Caco-2 (cell line): ENCODE measurements at regions not wholly inside any gene's neighbourhood (a gene's known extent, or its start where the extent isn't known, plus 50 kb on each side); places are given as distances from the start of the nearest gene placed in this dataset.

Experiments used
- BruUV-seq: library from RNA; stranded (reverse); fragments of 400-500 nt; replicated peaks from 2 replicates; lab custom pipeline; 2021; lab: Mats Ljungman, UMichigan
- CTCF ChIA-PET: fragments of 300-600 bp; sonication (Branson Sonifier 250); formaldehyde crosslinking; loops from one replicate; lab custom pipeline; 2022; ENCODE audit warnings: antibody characterized with exemption; lab: Charles Lee
- POLR2A ChIA-PET: fragments of 300-600 bp; sonication (Branson Sonifier 250); formaldehyde crosslinking; loops from one replicate; lab custom pipeline; 2022; ENCODE audit warnings: antibody characterized with exemption; lab: Charles Lee
- DNase-seq, 2 experiments: peaks; one replicate each; pipeline versions ENCODE4 v3.0.0 to v3.0.0-alpha.2; 2020 to 2022
- H3K27me3 ChIP-seq: replicated peaks from 2 replicates; pipeline ENCODE4 v1.6.0; 2011; ENCODE audit warnings: low read length; ENCODE audit not compliant: control insufficient read depth, insufficient read depth
- H3K36me3 ChIP-seq: 2 replicates; pipeline ENCODE4 v1.5.1; 2011; ENCODE audit warnings: low read length; ENCODE audit not compliant: control insufficient read depth, insufficient read depth
- H3K4me1 ChIP-seq: fragments of 250-450 bp; sonication (Bioruptor Pico); 2 replicates; pipeline ENCODE4 v1.5.1; 2020; ENCODE audit warnings: mild to moderate bottlenecking
- H3K4me3 ChIP-seq: 2 replicates; pipeline ENCODE4 v1.5.1; 2011; ENCODE audit warnings: low read depth, mild to moderate bottlenecking, control low read depth, low read length
- H3K9me3 ChIP-seq: fragments of 250-450 bp; sonication (Bioruptor Pico); 2 replicates; pipeline ENCODE4 v1.5.1; 2020; ENCODE audit warnings: mild to moderate bottlenecking, moderate library complexity
- H3K27ac Mint-ChIP-seq: one replicate; pipeline ENCODE4 v1.8.0; 2022; ENCODE audit warnings: mixed read lengths; ENCODE audit not compliant: unreplicated experiment
- H3K27me3 Mint-ChIP-seq: one replicate; pipeline ENCODE4 v1.8.0; 2022; ENCODE audit warnings: mixed read lengths; ENCODE audit not compliant: insufficient read depth, unreplicated experiment
- H3K36me3 Mint-ChIP-seq: one replicate; pipeline ENCODE4 v1.8.0; 2022; ENCODE audit warnings: mild to moderate bottlenecking, mixed read lengths; ENCODE audit not compliant: insufficient read depth, unreplicated experiment
- H3K4me1 Mint-ChIP-seq: one replicate; pipeline ENCODE4 v1.8.0; 2022; ENCODE audit warnings: low read depth, mixed read lengths; ENCODE audit not compliant: unreplicated experiment
- H3K4me3 Mint-ChIP-seq: one replicate; pipeline ENCODE4 v1.8.0; 2022; ENCODE audit warnings: mild to moderate bottlenecking, moderate library complexity, mixed read lengths; ENCODE audit not compliant: unreplicated experiment
- H3K9me3 Mint-ChIP-seq: one replicate; pipeline ENCODE4 v1.8.0; 2022; ENCODE audit warnings: mixed read lengths; ENCODE audit not compliant: unreplicated experiment
- CTCF ChIP-seq, 2 experiments: fragments of 200-600 bp in 1 of 2; IDR thresholded peaks; 1 replicate in 1 of 2; 2 replicates in 1 of 2; pipeline versions ENCODE4 v1.5.1 to v1.8.0; 2011 to 2022; ENCODE audit warnings: antibody characterized with exemption in 1 of 2, control low read depth in 1 of 2, inconsistent platforms in 1 of 2, low read depth in 1 of 2, low read length in 1 of 2, mild to moderate bottlenecking in 1 of 2, moderate library complexity in 1 of 2; ENCODE audit not compliant: insufficient read depth in 1 of 2, severe bottlenecking in 1 of 2, unreplicated experiment in 1 of 2
- intact Hi-C: fragments of 100-400 bp; cut with micrococcal nuclease; formaldehyde crosslinking; loops from one replicate; pipeline ENCODE4 v1.10.0; 2022; ENCODE audit not compliant: unreplicated experiment

GRCh38 chr9:81074221-81074620 lies 615.1 kb downstream of the TLE1 start:
- CTCF ChIA-PET, result no interaction called here
- Mint-ChIP-seq H3K4me3 (no peak overlapping the region), H3K9me3 (no peaks in the 10 kb centered on the region)

GRCh38 chr9:81073821-81074220 lies 615.5 kb downstream of the TLE1 start:
- BruUV-seq, result no TSS peak
- no peaks in the 10 kb centered on the region for H3K36me3 ChIP-seq
- H3K4me3 ChIP-seq, result no peak overlapping the region
- TF ChIP-seq CTCF (IDR thresholded peaks at IDR 0.05; ENCODE audit: insufficient read depth in 1 of 2, low read depth in 1 of 2, low read length in 1 of 2, severe bottlenecking in 1 of 2, unreplicated experiment in 1 of 2), result no peak
- no peaks in the 10 kb centered on the region for H3K27me3 Mint-ChIP-seq
- CTCF ChIA-PET, result no interaction called here
- intact Hi-C loops, result no loop called here
- POLR2A ChIA-PET, result no interaction called here
- no peaks in the 10 kb centered on the region for H3K9me3 Mint-ChIP-seq
- no peaks in the 10 kb centered on the region for H3K4me1 Mint-ChIP-seq
- H3K4me3 Mint-ChIP-seq, result no peak overlapping the region
- H3K27me3 ChIP-seq, result no peaks in the 10 kb centered on the region
- no peaks in the 10 kb centered on the region for H3K9me3 ChIP-seq
- H3K4me1 ChIP-seq, result no peaks in the 10 kb centered on the region
- no peak overlapping the region for H3K27ac Mint-ChIP-seq
- DNase-seq, result no peak
- no peaks in the 10 kb centered on the region for H3K36me3 Mint-ChIP-seq

More at GRCh38 chr9:81074221-81074620, 615.1 kb downstream of the TLE1 start:
- no peaks in the 10 kb centered on the region for H3K9me3 ChIP-seq
- BruUV-seq, result no TSS peak
- Mint-ChIP-seq H3K4me1 (no peaks in the 10 kb centered on the region), H3K27me3 (no peaks in the 10 kb centered on the region), H3K36me3 (no peaks in the 10 kb centered on the region), H3K27ac (no peak overlapping the region)
- POLR2A ChIA-PET, result no interaction called here
- no peaks in the 10 kb centered on the region for H3K36me3 ChIP-seq
- no peak for DNase-seq
- no peaks in the 10 kb centered on the region for H3K27me3 ChIP-seq
- no peak overlapping the region for H3K4me3 ChIP-seq
- no peak for TF ChIP-seq CTCF (IDR thresholded peaks at IDR 0.05; ENCODE audit: insufficient read depth in 1 of 2, low read depth in 1 of 2, low read length in 1 of 2, severe bottlenecking in 1 of 2, unreplicated experiment in 1 of 2)
- intact Hi-C loops, result no loop called here
- H3K4me1 ChIP-seq, result no peaks in the 10 kb centered on the region

DNA sequence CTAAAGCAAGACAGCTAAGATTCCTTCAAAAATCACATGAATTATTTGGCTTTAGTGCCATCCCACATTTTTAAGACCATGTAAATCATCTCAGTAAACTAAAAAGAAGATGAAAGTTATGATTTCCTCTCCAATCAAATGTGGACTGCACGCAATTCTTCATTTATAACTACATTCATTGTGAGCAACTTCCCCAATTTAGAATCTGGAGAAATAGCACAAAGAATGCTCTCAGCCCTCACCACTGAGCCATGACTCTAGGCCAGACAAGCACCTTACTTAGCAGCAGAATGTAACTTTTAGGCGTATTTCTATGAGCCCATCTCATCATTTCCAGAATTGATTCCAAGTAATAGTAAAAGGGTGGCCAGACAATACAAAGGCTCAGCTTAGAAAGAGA lies 616.6 kb downstream of the TLE1 start:
- no peak overlapping the region for H3K4me3 ChIP-seq
- Mint-ChIP-seq H3K27ac (no peak overlapping the region), H3K9me3 (no peaks in the 10 kb centered on the region), H3K36me3 (no peaks in the 10 kb centered on the region), H3K27me3 (no peaks in the 10 kb centered on the region), H3K4me1 (no peaks in the 10 kb centered on the region), H3K4me3 (no peak overlapping the region)
- ChIA-PET CTCF (no interaction called here), POLR2A (no interaction called here)
- BruUV-seq, result no TSS peak
- no peak for DNase-seq
- H3K36me3 ChIP-seq, result no peaks in the 10 kb centered on the region
- no peaks in the 10 kb centered on the region for H3K27me3 ChIP-seq
- H3K9me3 ChIP-seq, result no peaks in the 10 kb centered on the region
- intact Hi-C loops, result no loop called here
- H3K4me1 ChIP-seq, result no peaks in the 10 kb centered on the region
- TF ChIP-seq CTCF (IDR thresholded peaks at IDR 0.05; ENCODE audit: insufficient read depth in 1 of 2, low read depth in 1 of 2, low read length in 1 of 2, severe bottlenecking in 1 of 2, unreplicated experiment in 1 of 2), result no peak
